Uterus (tissue), 2 donors: ENCODE measurements at regions not wholly inside any gene's neighbourhood (a gene's known extent, or its start where the extent isn't known, plus 50 kb on each side); places are given as distances from the start of the nearest gene placed in this dataset.

Experiments used
- CTCF ChIP-seq, 4 experiments: fragments of 200-600 bp in 2 of 4; fragments of 450-650 bp in 2 of 4; sonication (generic) in 2 of 4; IDR thresholded peaks; one replicate each; pipeline ENCODE4 v1.5.1; 2016 to 2019; ENCODE audit warnings: antibody characterized with exemption in 4 of 4, mild to moderate bottlenecking in 2 of 4, moderate library complexity in 1 of 4
- POLR2A ChIP-seq, 2 donors: fragments of 450-650 bp; IDR thresholded peaks; one replicate each; pipeline ENCODE4 v1.6.1; 2016; ENCODE audit warnings: antibody characterized with exemption in 2 of 2, mild to moderate bottlenecking in 1 of 2, moderate library complexity in 1 of 2

- TF ChIP-seq POLR2A (IDR thresholded peaks at IDR 0.05) (no peak), CTCF (IDR thresholded peaks at IDR 0.05) (no peak)
These were observed 145.5 kb upstream of the AGAP1 start for GRCh38 chr2:235348329-235348728.
